ENCODE measurements at regions not wholly inside any gene's neighbourhood (a gene's known extent, or its start where the extent isn't known, plus 50 kb on each side); places are given as distances from the start of the nearest gene placed in this dataset.
A peak's percentile ranks its signal among the peaks of the same experiment; 100 is the strongest.
"Not testable (repeated sequence)": the region's sequence is repeated elsewhere in the genome, so short reads cannot be mapped to it uniquely, and the experiment has no call there.

DNA sequence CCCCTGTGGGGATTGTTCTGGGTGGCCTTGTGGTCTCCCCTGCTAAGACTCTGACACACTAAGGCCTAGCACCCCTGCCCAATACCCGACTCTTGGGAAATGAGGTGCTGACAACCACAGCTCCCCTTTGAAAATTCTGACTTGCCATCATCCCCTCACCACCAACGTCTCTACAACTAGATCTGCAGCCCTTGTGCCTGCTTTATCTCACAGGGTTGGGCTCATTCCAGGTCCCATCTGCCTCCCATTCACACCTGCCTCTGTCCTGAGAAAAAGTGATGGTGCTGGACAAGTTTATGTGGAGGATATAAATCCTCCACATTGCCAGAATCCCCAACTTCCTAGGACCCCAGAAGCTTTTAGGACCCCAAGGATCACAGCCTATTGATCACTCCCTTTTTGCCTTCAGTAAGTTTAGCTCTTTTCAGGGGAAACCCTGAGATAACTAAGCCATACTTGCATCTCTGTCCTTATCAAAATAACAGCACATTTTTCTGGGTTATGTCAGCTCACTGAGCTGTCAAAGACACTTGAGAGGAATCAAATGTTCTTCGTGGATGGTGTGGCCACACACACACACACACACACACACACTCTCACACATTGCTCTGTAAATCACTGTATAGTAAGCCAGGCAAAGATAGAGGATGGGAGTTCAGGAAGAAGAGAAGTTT is 136.8 kb upstream of the CES5A start:
- DNase-seq: no peak

- DNase-seq: no peak
Measured at GRCh38 chr16:56005958-56006357, 130.8 kb upstream of the CES5A start.

- DNase-seq: no peak
Measured at GRCh38 chr16:55999683-56000082, 124.5 kb upstream of the CES5A start.

DNA sequence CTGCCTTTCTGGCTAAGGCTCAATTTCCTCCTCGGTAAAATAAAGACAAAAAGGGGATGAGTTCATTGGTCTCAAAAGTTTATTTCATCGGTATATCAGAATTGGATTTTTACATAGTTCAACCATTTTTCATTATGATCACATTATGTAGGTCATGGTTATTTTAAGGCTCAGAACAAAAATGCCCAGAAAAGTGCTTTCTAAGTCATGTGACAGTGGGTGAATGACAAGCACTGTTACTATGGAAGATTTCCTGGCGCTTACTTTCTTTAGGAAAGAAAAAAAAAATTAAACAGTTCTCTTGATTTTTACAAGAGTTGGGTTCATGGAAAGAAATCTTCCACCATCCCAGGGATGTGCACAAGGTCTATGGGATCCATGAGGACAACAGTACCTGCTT is 117.9 kb upstream of the CES5A start:
- no peak for DNase-seq

DNA sequence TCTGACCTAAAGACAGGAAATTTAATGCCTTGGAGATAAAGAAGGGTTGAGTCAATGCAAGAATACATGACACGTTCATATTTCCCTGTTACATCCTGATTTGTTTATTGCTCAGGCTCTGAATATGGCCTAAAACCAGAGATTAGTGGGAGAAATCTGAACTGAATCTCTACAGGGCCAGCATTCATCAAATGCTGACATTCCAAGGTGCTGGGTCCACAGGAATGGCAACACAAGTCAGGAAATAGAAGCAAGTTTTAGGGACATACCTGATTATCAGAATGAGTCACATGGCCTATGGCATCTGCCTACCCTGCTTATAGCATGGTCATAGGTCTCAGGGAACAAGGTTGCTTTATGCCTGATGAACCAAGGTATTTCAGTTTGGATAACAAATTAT is 117.4 kb upstream of the CES5A start:
- DNase-seq: no peak

- no peak for DNase-seq
Measured at GRCh38 chr16:55991843-55992242, 116.7 kb upstream of the CES5A start.

- DNase-seq: no peak
Measured at GRCh38 chr16:55989569-55989907, 114.4 kb upstream of the CES5A start.

- not testable (repeated sequence) for DNase-seq
Measured at GRCh38 chr16:55988850-55989568, 113.8 kb upstream of the CES5A start.

DNA sequence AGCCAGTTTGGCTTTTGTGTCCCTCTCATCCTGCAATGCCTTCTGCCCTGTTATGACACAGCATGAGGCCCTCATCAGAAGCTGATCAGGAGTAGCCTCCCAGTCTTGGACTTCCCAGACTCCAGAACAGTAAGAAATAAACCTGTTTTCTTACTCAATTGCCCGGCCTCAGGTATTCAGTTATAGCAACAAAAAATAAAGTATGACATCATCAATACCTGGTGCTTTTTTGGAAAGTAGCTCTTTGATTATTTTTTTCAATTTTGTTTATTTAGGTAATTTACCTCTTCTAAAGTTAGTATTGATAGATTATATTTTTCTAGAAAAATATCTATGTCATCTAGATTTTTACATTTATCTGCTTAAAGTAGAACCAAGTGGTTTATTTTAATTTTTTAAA is 112.8 kb upstream of the CES5A start:
- no peak for DNase-seq

GRCh38 chr16:55982597-55982996 is 107.4 kb upstream of the CES5A start:
- no peak for DNase-seq

- DNase-seq: no peak
Measured at GRCh38 chr16:55981557-55981956, 106.4 kb upstream of the CES5A start.

DNA sequence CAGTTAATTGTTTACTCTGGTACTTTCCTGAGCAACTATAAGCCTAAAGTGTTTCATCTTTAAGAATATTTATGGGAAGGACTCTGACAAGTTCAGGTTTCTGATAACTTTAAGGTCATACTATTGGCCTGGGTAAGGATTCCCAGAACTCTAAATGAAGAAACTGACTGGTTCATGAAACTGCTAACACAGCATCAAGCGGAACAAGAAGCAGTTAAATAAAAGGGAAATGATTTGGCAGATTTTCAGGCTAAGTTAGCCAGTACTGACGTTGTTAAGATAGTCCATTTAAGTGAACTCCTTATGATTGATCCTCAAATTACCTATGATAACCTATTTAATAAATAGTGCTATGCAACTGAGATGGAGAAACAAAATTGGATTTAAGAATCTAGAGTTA is 101.6 kb upstream of the CES5A start:
- DNase-seq: no peak

- DNase-seq: no peak
Measured at GRCh38 chr16:55971447-55971846, 96.3 kb upstream of the CES5A start.

DNA sequence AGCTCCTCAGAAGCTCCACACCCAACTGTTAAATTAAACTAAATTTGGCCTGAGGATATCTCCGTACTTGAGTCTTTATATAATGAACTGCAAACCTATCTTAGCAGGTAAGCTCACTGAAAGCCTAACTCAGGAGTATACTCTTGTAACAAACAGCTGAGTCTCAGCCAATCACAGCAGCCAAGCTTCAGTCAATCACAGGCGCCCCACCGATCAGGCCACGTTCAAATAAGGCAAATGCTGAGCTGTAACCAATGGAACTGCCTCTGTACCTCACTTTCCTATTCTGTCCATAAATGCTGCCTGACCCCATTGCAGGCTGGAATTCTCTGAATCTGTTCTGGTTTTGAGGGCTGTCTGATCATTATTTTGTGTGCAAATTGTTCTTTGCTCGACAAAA is 93.0 kb upstream of the CES5A start:
- no peak for DNase-seq

- DNase-seq: no peak
Measured at GRCh38 chr16:55964923-55965475, 89.8 kb upstream of the CES5A start.

GRCh38 chr16:55955845-55956244 is 80.7 kb upstream of the CES5A start:
- no peak for DNase-seq

DNA sequence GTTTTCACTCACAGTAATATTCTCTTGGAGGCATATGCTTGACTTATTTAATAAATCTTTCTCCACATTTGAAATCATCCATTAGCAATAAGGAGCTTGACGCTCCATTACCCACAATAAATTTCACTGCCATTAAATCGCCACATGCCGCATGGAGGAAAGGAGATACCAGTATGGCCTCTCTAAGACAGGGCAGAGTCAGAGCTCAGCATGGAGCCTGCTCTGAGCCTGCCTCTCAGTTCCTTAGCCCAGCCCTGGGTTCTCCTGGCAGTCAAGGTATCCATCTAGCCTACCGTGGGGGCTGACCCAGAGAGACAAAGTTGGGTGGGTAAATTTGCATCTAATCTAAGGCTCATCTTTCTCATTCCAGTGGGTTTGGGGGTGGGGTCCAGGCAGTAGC is 80.3 kb upstream of the CES5A start:
- DNase-seq: no peak

GRCh38 chr16:55954906-55955305 is 79.7 kb upstream of the CES5A start:
- no peak for DNase-seq

DNA sequence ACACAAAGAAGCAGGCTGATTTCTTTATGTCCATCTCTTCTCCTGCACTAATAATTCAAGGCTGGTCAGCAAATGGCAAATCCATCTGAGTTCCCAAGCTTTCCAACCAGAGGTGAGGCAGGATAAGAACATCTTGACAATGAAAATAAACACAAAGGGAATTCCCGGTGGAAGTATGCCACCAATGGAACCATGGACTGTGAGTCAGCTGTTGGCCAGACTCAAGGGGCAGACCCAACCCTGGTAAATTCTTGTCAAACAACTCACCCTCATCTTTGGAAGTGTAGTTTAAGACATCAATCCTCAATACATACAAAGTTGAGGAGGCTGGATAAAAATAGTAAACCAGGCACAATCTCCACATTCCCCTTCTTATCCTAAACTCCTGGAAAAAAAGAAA is 74.3 kb upstream of the CES5A start:
- DNase-seq: no peak

DNA sequence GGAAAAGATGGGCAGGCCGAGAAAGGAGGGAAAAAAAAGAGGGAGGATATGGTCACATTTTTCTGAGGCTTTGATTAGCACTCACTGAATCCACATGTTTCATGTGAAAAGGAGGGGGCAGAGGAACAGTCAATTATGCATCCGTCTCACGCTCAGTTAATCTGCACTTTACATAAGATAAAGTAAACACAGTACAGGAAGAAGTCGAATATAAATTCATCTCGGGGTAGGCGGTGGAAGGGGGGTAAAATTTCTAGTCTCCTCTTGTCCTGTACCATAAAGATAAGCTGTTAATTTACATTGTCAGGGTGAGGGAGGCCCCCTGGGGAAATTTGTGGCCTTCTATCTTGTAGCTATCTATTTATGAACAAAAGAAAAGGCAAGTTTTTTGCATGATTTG is 73.1 kb upstream of the CES5A start:
- DNase-seq: no peak

DNA sequence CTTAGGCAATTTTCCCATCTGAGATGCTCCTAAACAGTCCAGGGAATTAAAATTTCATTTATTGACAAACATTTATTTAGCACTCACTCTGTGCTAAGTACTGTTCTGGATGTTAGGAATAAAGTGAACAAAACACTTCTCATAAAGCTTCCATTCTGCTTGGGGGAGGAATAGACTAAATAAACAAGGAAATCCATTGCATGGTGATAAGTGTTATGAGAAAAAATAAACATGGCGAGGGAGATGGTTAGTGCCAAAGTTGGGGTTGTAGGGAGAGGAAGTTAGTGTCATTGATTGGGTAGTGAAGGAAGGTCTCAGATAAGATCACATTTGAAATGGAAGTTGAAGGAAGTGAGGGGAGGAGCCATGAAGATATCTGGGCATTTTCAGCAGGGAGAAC is 72.2 kb upstream of the CES5A start:
- no peak for DNase-seq

DNA sequence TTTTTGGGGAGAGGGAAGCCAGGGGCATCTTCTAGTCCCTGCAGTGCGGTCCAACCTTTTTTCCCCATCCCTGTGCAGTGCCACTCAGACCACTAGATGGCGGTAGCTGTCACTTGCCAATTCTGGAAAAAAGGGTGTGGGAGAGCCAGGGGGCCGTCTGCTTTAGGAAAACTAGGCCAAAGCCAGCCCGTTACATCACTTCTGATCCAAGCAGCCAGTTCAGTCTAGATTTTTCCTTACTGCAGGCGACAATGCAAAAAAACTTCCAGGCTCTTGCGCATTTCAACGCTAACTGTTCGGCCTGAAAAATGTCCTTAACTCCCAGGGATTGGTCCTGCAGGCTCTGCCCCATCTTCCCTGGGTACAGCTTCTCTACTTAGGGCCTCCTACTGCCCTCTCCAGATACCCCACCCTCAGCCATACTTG is 69.2 kb upstream of the CES5A start:
- peak; percentile 25 for DNase-seq

DNA sequence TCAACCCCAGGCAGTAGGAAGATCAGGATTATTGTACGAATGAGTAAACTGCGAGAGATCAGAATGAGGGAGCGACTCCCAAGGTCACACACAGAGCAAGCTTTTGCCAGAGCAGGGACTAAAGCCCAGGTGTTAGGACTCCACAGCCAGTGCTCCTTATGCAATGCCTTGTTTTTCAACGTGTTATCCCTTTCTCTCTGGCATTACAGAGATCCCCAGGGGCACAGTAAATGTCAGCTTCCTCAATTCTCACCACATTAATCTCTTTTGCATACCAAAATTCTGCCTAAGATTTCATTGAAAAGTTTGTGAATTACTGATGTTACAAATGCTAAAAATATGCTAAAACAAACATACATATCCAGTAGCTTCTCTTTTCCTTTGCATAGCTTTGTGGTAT is 68.1 kb upstream of the CES5A start:
- no peak for DNase-seq

DNA sequence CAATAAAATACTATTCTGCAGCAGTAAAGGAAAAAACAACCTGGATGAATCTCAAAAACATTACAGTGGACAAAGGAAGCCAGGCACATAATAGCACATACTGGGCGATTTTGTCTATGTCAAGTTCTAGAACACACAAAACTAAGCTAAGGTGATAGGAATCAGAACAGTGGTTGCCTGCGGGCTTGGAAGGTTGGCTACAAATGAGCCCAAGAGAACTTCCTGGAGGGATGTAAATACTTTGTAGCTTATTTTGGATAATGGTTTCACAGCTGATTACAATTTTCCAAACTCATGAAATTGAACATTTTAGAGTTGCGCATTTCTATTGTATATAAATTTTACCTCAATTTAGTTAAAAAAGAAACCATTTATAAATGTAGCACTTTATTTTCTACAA is 67.6 kb upstream of the CES5A start:
- no peak for DNase-seq

DNA sequence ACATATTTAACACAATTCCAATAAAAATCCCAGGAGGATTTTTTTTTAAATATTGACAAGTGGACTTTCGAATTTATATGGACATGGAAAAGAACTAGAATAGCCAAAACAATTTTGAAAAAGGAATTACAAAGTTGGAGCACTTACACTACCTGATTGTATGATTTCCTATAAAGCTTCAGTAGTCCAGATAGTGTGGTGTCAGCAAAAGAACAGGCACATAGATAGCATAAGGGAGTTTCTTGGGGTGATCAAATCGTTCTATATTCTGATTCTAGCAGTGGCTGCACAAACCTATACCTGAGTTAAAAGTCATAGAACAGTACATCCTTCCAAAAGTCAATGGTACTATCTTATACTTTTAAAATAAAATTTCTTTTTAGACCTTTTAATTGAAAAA is 66.4 kb upstream of the CES5A start:
- DNase-seq: no peak

Measured in central memory CD4-positive, alpha-beta T cell (primary cell).